IgD-negative memory B cell (primary cell): ENCODE measurements at regions not wholly inside any gene's neighbourhood (a gene's known extent, or its start where the extent isn't known, plus 50 kb on each side); places are given as distances from the start of the nearest gene placed in this dataset.
"Not testable (repeated sequence)": the region's sequence is repeated elsewhere in the genome, so short reads cannot be mapped to it uniquely, and the experiment has no call there.

Source experiments
- H3K27ac Mint-ChIP-seq, 3 donors: one replicate each; pipeline ENCODE4 v1.8.0; 2020 to 2022; ENCODE audit warnings: mild to moderate bottlenecking in 3 of 3, mixed read lengths in 3 of 3, moderate library complexity in 1 of 3
- H3K27me3 Mint-ChIP-seq: one replicate; pipeline ENCODE4 v1.8.0; 2021; ENCODE audit warnings: mixed read lengths
- H3K36me3 Mint-ChIP-seq: one replicate; pipeline ENCODE4 v1.8.0; 2020; ENCODE audit warnings: mild to moderate bottlenecking, mixed read lengths
- H3K4me1 Mint-ChIP-seq, 3 donors: one replicate each; pipeline ENCODE4 v1.8.0; 2020 to 2022; ENCODE audit warnings: mixed read lengths in 3 of 3, mild to moderate bottlenecking in 1 of 3
- H3K4me3 Mint-ChIP-seq, 4 donors: one replicate each; pipeline ENCODE4 v1.8.0; 2020 to 2022; ENCODE audit warnings: mild to moderate bottlenecking in 4 of 4, mixed read lengths in 4 of 4, moderate library complexity in 3 of 4
- H3K9me3 Mint-ChIP-seq, 3 donors: one replicate each; pipeline ENCODE4 v1.8.0; 2020 to 2021; ENCODE audit warnings: mixed read lengths in 3 of 3, mild to moderate bottlenecking in 1 of 3

- Mint-ChIP-seq H3K36me3 (no peaks in the 10 kb centered on the region), H3K9me3 (peaks cover 2 to 6% (median 3%) of the 10 kb centered on the region in 3 donors), H3K4me3 (no peak overlapping the region), H3K27ac (no peak overlapping the region), H3K27me3 (no peaks in the 10 kb centered on the region), H3K4me1 (no peaks in the 10 kb centered on the region)
Observed at GRCh38 chrX:125436855-125437254, 117.2 kb downstream of the TEX13C start.

GRCh38 chrX:125439194-125439849, 119.7 kb downstream of the TEX13C start:
- H3K4me1 Mint-ChIP-seq, result no peaks in the 10 kb centered on the region
- peaks cover 0 to 3% (median 2%) of the 10 kb centered on the region in 3 donors for H3K9me3 Mint-ChIP-seq
- H3K4me3 Mint-ChIP-seq, result no peak overlapping the region

GRCh38 chrX:125444659-125445058, 125.0 kb downstream of the TEX13C start:
- no peaks in the 10 kb centered on the region for H3K36me3 Mint-ChIP-seq
- H3K27ac Mint-ChIP-seq, result peak overlapping the region in 1 of 3 donors; percentile 93
- H3K4me1 Mint-ChIP-seq, result peaks cover 0 to 2% (median 0%) of the 10 kb centered on the region in 3 donors
- H3K9me3 Mint-ChIP-seq, result peaks cover 5 to 8% (median 6%) of the 10 kb centered on the region in 3 donors
- peaks cover 3% of the 10 kb centered on the region for H3K27me3 Mint-ChIP-seq
- H3K4me3 Mint-ChIP-seq, result no peak overlapping the region

More at GRCh38 chrX:125439194-125439849, 119.7 kb downstream of the TEX13C start:
- peaks cover 3% of the 10 kb centered on the region for H3K27me3 Mint-ChIP-seq
- H3K36me3 Mint-ChIP-seq, result no peaks in the 10 kb centered on the region
- H3K27ac Mint-ChIP-seq, result no peak overlapping the region

GRCh38 chrX:125475482-125475881, 155.8 kb downstream of the TEX13C start:
- H3K4me1 Mint-ChIP-seq, result no peaks in the 10 kb centered on the region
- H3K9me3 Mint-ChIP-seq, result peaks cover 0 to 3% (median 0%) of the 10 kb centered on the region in 3 donors
- no peaks in the 10 kb centered on the region for H3K36me3 Mint-ChIP-seq
- H3K27ac Mint-ChIP-seq, result no peak overlapping the region
- no peak overlapping the region for H3K4me3 Mint-ChIP-seq
- no peaks in the 10 kb centered on the region for H3K27me3 Mint-ChIP-seq

GRCh38 chrX:125492439-125492838, 172.8 kb downstream of the TEX13C start:
- Mint-ChIP-seq H3K27ac (no peak overlapping the region), H3K4me1 (no peaks in the 10 kb centered on the region), H3K36me3 (no peaks in the 10 kb centered on the region), H3K9me3 (peaks cover 0 to 3% (median 0%) of the 10 kb centered on the region in 3 donors), H3K4me3 (no peak overlapping the region), H3K27me3 (no peaks in the 10 kb centered on the region)

- H3K27me3 Mint-ChIP-seq, H3K4me1 Mint-ChIP-seq, H3K4me3 Mint-ChIP-seq, H3K27ac Mint-ChIP-seq, H3K9me3 Mint-ChIP-seq, H3K36me3 Mint-ChIP-seq: not testable (repeated sequence)
Observed at GRCh38 chrX:125493004-125493403, 173.3 kb downstream of the TEX13C start.

GRCh38 chrX:125497667-125498066, 178.0 kb downstream of the TEX13C start:
- no peaks in the 10 kb centered on the region for H3K36me3 Mint-ChIP-seq
- H3K27ac Mint-ChIP-seq, result no peak overlapping the region
- no peak overlapping the region for H3K4me3 Mint-ChIP-seq
- H3K27me3 Mint-ChIP-seq, result no peaks in the 10 kb centered on the region
- no peaks in the 10 kb centered on the region for H3K4me1 Mint-ChIP-seq
- peaks cover 4 to 6% (median 5%) of the 10 kb centered on the region in 3 donors for H3K9me3 Mint-ChIP-seq

- Mint-ChIP-seq H3K4me3 (no peak overlapping the region), H3K27ac (no peak overlapping the region), H3K36me3 (no peaks in the 10 kb centered on the region), H3K4me1 (no peaks in the 10 kb centered on the region), H3K9me3 (peaks cover 5 to 12% (median 10%) of the 10 kb centered on the region in 3 donors), H3K27me3 (no peaks in the 10 kb centered on the region)
Observed at GRCh38 chrX:125503769-125504168, 184.1 kb downstream of the TEX13C start.

- Mint-ChIP-seq H3K9me3 (peaks cover 5 to 12% (median 10%) of the 10 kb centered on the region in 3 donors), H3K36me3 (no peaks in the 10 kb centered on the region), H3K27ac (no peak overlapping the region), H3K4me1 (no peaks in the 10 kb centered on the region), H3K27me3 (no peaks in the 10 kb centered on the region), H3K4me3 (no peak overlapping the region)
Observed at GRCh38 chrX:125505207-125505606, 185.5 kb downstream of the TEX13C start.

- Mint-ChIP-seq H3K27me3 (no peaks in the 10 kb centered on the region), H3K4me1 (no peaks in the 10 kb centered on the region), H3K4me3 (no peak overlapping the region), H3K27ac (no peak overlapping the region), H3K36me3 (no peaks in the 10 kb centered on the region), H3K9me3 (peaks cover 2 to 8% (median 7%) of the 10 kb centered on the region in 3 donors)
Observed at GRCh38 chrX:125507119-125507518, 187.4 kb downstream of the TEX13C start.

GRCh38 chrX:125520029-125520428, 200.4 kb downstream of the TEX13C start:
- H3K4me3 Mint-ChIP-seq, result no peak overlapping the region
- no peaks in the 10 kb centered on the region for H3K36me3 Mint-ChIP-seq
- no peaks in the 10 kb centered on the region for H3K4me1 Mint-ChIP-seq
- H3K9me3 Mint-ChIP-seq, result peaks cover 0 to 3% (median 2%) of the 10 kb centered on the region in 3 donors
- H3K27ac Mint-ChIP-seq, result peak overlapping the region in 1 of 3 donors; percentile 31
- no peaks in the 10 kb centered on the region for H3K27me3 Mint-ChIP-seq

- Mint-ChIP-seq H3K27ac (no peak overlapping the region), H3K4me3 (no peak overlapping the region), H3K4me1 (no peaks in the 10 kb centered on the region), H3K27me3 (no peaks in the 10 kb centered on the region), H3K9me3 (peaks cover 5 to 9% (median 7%) of the 10 kb centered on the region in 3 donors), H3K36me3 (no peaks in the 10 kb centered on the region)
Observed at GRCh38 chrX:125522752-125523151, 203.1 kb downstream of the TEX13C start.

- Mint-ChIP-seq H3K27me3 (no peaks in the 10 kb centered on the region), H3K9me3 (peaks cover 0 to 6% (median 3%) of the 10 kb centered on the region in 3 donors), H3K4me1 (no peaks in the 10 kb centered on the region), H3K36me3 (no peaks in the 10 kb centered on the region), H3K4me3 (no peak overlapping the region), H3K27ac (no peak overlapping the region)
Observed at GRCh38 chrX:125532411-125533089, 212.9 kb downstream of the TEX13C start.

- Mint-ChIP-seq H3K27me3 (no peaks in the 10 kb centered on the region), H3K36me3 (no peaks in the 10 kb centered on the region), H3K9me3 (peaks cover 1 to 5% (median 3%) of the 10 kb centered on the region in 3 donors), H3K4me1 (no peaks in the 10 kb centered on the region), H3K4me3 (no peak overlapping the region), H3K27ac (no peak overlapping the region)
Observed at GRCh38 chrX:125533352-125533751, 213.7 kb downstream of the TEX13C start.

GRCh38 chrX:125544031-125544660, 224.5 kb downstream of the TEX13C start:
- Mint-ChIP-seq H3K4me3 (no peak overlapping the region), H3K27me3 (no peaks in the 10 kb centered on the region), H3K4me1 (no peaks in the 10 kb centered on the region), H3K9me3 (peaks cover 0 to 13% (median 10%) of the 10 kb centered on the region in 3 donors), H3K36me3 (no peaks in the 10 kb centered on the region), H3K27ac (no peak overlapping the region)
